KMS-11 (cell line): ENCODE measurements at regions not wholly inside any gene's neighbourhood (a gene's known extent, or its start where the extent isn't known, plus 50 kb on each side); places are given as distances from the start of the nearest gene placed in this dataset.

ENCODE experiments used
- H2AFZ ChIP-seq: fragments of 200-600 bp; sonication (generic); 2 replicates; pipeline ENCODE4 v1.6.1; 2016; ENCODE audit warnings: antibody characterized with exemption, mixed run types, low read depth
- H3K27ac ChIP-seq: fragments of 200-600 bp; sonication (generic); 2 replicates; pipeline ENCODE4 v1.6.1; 2016; ENCODE audit warnings: mild to moderate bottlenecking, mixed run types
- H3K27me3 ChIP-seq: fragments of 200-600 bp; sonication (generic); 2 replicates; pipeline ENCODE4 v1.6.1; 2017; ENCODE audit warnings: mild to moderate bottlenecking, low read depth, mixed run types, moderate library complexity; ENCODE audit not compliant: insufficient read depth
- H3K36me3 ChIP-seq: fragments of 200-600 bp; sonication (generic); 2 replicates; pipeline ENCODE4 v1.6.1; 2017; ENCODE audit warnings: mild to moderate bottlenecking, mixed run types; ENCODE audit not compliant: insufficient read depth
- H3K4me1 ChIP-seq: fragments of 200-600 bp; sonication (generic); 2 replicates; pipeline ENCODE4 v1.6.1; 2016; ENCODE audit warnings: mild to moderate bottlenecking, low read depth, mixed run types; ENCODE audit not compliant: poor library complexity, severe bottlenecking
- H3K4me2 ChIP-seq: fragments of 200-600 bp; sonication (generic); 2 replicates; pipeline ENCODE4 v1.7.0; 2016; ENCODE audit warnings: mild to moderate bottlenecking, mixed run types
- H3K4me3 ChIP-seq: fragments of 200-600 bp; sonication (generic); IDR thresholded peaks from 2 replicates; pipeline ENCODE4 v1.6.1; 2017; ENCODE audit warnings: low read depth, low read length, mixed read lengths; ENCODE audit not compliant: insufficient read depth
- H3K79me2 ChIP-seq: fragments of 200-600 bp; sonication (generic); 2 replicates; pipeline ENCODE4 v1.6.1; 2016; ENCODE audit warnings: low read depth, mixed run types; ENCODE audit not compliant: insufficient read depth
- H3K9ac ChIP-seq: fragments of 200-600 bp; sonication (generic); 2 replicates; pipeline ENCODE4 v1.6.1; 2016; ENCODE audit warnings: mild to moderate bottlenecking, mixed run types
- H4K20me1 ChIP-seq: fragments of 200-600 bp; sonication (generic); 2 replicates; pipeline ENCODE4 v1.6.1; 2016; ENCODE audit warnings: mild to moderate bottlenecking, mixed run types; ENCODE audit not compliant: insufficient read depth
- CTCF ChIP-seq: fragments of 200-600 bp; sonication (generic); conservative IDR thresholded peaks from 2 replicates; pipeline ENCODE4 v1.6.1; 2017; ENCODE audit warnings: low read depth, mild to moderate bottlenecking, antibody characterized with exemption, low read length, moderate library complexity, mixed read lengths

DNA sequence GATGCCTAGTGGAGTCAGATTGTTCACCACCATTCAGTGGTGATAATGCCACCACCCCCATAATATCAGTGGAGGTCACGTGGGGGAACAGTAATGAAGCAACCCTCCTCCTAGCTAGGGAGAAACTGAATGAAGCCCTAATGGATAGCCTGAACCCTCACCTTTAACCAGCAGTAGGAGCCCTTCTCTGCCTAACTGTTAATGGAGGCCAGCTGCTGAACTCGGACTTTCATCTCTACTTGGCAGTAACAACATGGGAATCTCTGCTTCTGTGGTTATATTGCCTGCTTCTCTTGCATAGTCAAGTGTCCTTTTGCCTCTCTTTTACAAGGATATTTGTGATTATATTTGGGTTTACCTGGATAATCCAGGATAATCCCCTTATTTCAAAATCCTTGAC is 1097.9 kb downstream of the REEP3 start:
- no peak for TF ChIP-seq CTCF

DNA sequence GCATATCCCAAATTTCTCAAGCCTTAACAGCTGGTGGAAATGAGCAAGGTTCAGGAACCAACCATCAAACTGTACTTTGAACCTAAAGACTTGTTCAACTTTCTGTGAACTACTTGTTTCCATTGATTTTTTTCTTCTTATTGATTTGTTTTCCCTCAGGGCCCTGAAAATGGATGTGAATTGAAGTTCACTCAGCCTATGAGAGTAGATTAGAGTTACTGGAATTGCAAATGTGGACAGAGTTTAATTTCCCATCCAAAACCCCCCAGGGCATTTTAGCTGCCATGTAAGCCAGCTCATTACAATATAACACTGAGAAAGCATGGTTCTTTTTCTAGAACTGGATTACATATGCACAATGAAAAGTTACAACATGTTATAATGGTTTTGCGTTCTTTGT is 1105.7 kb downstream of the REEP3 start:
- Histone ChIP-seq H3K4me1 (no peaks in the 10 kb centered on the region), H3K79me2 (no peaks in the 10 kb centered on the region), H3K4me3 (no peak overlapping the region), H3K36me3 (no peaks in the 10 kb centered on the region), H3K27ac (no peak overlapping the region), H4K20me1 (no peaks in the 10 kb centered on the region), H3K27me3 (no peaks in the 10 kb centered on the region), H3K9ac (no peak overlapping the region), H3K4me2 (no peak overlapping the region), H2AFZ (no peak overlapping the region)
- no peak for TF ChIP-seq CTCF

More for the DNA sequence above, 1097.9 kb downstream of the REEP3 start:
- Histone ChIP-seq H3K36me3 (no peaks in the 10 kb centered on the region), H3K79me2 (no peaks in the 10 kb centered on the region), H3K4me1 (no peaks in the 10 kb centered on the region), H2AFZ (no peak overlapping the region), H3K4me3 (no peak overlapping the region), H3K27ac (no peak overlapping the region), H4K20me1 (no peaks in the 10 kb centered on the region), H3K9ac (no peak overlapping the region), H3K4me2 (no peak overlapping the region), H3K27me3 (no peaks in the 10 kb centered on the region)

DNA sequence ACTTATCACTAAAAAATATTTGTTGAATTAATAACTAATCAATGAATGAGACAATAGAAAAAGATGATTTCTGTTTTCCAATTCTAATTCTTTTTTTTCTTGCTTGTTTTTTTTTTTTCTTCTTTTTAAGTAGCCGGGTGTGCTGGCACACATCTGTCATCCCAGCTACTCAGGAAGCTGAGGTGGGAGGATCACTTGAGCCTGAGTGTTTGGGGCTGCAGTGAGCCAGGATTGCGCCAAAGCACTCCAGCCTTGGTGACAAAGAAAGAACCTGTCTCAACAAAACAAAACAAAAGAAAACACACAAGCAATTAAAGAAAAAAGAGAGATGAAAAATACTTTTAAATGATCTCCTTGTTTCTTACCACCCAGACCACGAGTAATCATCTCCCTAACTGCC is 1109.3 kb downstream of the REEP3 start:
- no peak for TF ChIP-seq CTCF

GRCh38 chr10:64635906-64636305 is 1114.7 kb downstream of the REEP3 start:
- Histone ChIP-seq H3K4me2 (no peak overlapping the region), H3K27me3 (no peaks in the 10 kb centered on the region), H3K27ac (no peak overlapping the region), H2AFZ (no peak overlapping the region), H3K79me2 (no peaks in the 10 kb centered on the region), H3K4me3 (no peak overlapping the region), H3K36me3 (no peaks in the 10 kb centered on the region), H4K20me1 (no peaks in the 10 kb centered on the region), H3K9ac (no peak overlapping the region), H3K4me1 (no peaks in the 10 kb centered on the region)
- TF ChIP-seq CTCF = no peak

More for the DNA sequence above, 1109.3 kb downstream of the REEP3 start:
- Histone ChIP-seq H3K9ac (no peak overlapping the region), H3K4me2 (no peak overlapping the region), H3K79me2 (no peaks in the 10 kb centered on the region), H3K4me3 (no peak overlapping the region), H2AFZ (no peak overlapping the region), H3K27me3 (no peaks in the 10 kb centered on the region), H4K20me1 (no peaks in the 10 kb centered on the region), H3K4me1 (no peaks in the 10 kb centered on the region), H3K36me3 (no peaks in the 10 kb centered on the region), H3K27ac (no peak overlapping the region)
